ENCODE measurements at regions not wholly inside any gene's neighbourhood (a gene's known extent, or its start where the extent isn't known, plus 50 kb on each side); places are given as distances from the start of the nearest gene placed in this dataset.

GRCh38 chr14:97328743-97329142, 531.6 kb downstream of the VRK1 start:
- TF ChIP-seq, protein P1, sequence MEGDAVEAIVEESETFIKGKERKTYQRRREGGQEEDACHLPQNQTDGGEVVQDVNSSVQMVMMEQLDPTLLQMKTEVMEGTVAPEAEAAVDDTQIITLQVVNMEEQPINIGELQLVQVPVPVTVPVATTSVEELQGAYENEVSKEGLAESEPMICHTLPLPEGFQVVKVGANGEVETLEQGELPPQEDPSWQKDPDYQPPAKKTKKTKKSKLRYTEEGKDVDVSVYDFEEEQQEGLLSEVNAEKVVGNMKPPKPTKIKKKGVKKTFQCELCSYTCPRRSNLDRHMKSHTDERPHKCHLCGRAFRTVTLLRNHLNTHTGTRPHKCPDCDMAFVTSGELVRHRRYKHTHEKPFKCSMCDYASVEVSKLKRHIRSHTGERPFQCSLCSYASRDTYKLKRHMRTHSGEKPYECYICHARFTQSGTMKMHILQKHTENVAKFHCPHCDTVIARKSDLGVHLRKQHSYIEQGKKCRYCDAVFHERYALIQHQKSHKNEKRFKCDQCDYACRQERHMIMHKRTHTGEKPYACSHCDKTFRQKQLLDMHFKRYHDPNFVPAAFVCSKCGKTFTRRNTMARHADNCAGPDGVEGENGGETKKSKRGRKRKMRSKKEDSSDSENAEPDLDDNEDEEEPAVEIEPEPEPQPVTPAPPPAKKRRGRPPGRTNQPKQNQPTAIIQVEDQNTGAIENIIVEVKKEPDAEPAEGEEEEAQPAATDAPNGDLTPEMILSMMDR (IDR thresholded peaks at IDR 0.05; ENCODE audit: low read depth, low read length), result no peak
- TF ChIP-seq POLR2A (IDR thresholded peaks at IDR 0.05; ENCODE audit: extremely low read depth, insufficient read length), result no peak

Measured in NB4 (cell line).